ENCODE measurements at regions not wholly inside any gene's neighbourhood (a gene's known extent, or its start where the extent isn't known, plus 50 kb on each side); places are given as distances from the start of the nearest gene placed in this dataset.

DNA sequence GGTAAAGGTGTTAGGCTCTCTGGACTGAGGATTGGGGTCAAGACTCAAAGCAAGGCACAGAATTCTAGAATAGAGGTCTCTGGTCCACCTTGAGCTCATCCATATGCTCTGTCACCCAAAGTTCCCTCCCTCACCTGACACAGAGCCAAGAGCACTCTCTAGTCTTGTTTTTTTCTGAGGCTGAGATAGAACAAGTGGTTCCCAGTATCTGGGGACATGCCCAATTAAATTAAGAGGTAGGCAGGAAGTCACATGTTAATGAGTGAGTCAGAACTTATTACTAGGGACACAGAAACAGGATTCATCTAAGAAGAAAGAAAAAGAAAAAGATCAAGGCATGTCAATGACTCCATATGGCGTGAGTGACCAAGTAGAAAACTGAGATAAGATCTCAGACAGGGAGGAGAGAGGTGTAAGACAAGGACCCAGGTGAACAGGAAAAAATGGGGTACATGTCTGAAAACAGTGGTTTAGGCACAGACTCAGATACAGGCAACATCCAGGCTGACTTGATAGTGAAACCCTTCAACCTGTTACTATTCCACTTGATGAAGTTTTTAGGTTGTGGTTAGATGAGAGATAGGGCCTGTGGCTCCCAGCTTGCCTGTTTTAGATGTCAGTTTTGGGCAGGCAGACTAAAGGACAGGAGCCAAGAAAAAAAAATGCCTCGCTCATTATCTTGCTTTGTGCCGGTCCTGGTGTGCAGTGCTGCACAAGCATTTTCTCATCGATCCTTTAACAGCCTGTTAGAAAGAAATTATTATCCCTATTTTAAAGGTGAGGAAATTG, 609.9 kb downstream of the CCSER2 start:
- TF ChIP-seq FOXM1 (IDR thresholded peaks at IDR 0.05; ENCODE audit: borderline replicate concordance) = no peak
- ChIA-PET CTCF (no interaction called here), POLR2A (no interaction called here)
- no peak for DNase-seq (ENCODE audit: extremely low spot score)

DNA sequence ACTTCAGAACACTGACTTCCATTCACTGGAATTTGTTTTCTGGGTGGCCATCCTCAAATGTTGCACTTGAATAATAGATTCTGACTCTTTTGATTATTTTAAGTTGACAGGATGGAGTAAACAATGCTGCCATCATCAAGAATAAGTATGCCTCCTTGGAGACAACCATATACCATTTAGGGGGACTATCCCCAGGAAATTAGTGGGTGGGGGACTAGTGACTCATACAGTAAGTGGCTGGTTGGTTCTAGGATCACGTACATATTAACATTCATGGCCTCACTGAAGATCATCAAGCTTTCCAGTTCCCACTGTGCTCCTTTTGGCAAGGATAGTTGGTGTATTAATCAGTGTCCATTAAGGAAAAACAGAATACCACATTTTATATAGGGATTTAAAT, 615.2 kb downstream of the CCSER2 start:
- TF ChIP-seq FOXM1 (IDR thresholded peaks at IDR 0.05; ENCODE audit: borderline replicate concordance) (no peak), HDGF (IDR thresholded peaks at IDR 0.05; ENCODE audit: borderline replicate concordance) (no peak), NFRKB (IDR thresholded peaks at IDR 0.05) (no peak), L3MBTL2 (conservative IDR thresholded peaks at IDR 0.05) (no peak), BHLHE40 (IDR thresholded peaks at IDR 0.05; ENCODE audit: borderline replicate concordance) (no peak), ELF4 (IDR thresholded peaks at IDR 0.05) (no peak), FOXK2 (IDR thresholded peaks at IDR 0.05) (no peak), LEF1 (IDR thresholded peaks at IDR 0.05; ENCODE audit: borderline replicate concordance) (no peak), SP1 (IDR thresholded peaks at IDR 0.05) (no peak), CTBP1 (IDR thresholded peaks at IDR 0.05; ENCODE audit: borderline replicate concordance) (no peak)
- TF ChIP-seq, protein P1, sequence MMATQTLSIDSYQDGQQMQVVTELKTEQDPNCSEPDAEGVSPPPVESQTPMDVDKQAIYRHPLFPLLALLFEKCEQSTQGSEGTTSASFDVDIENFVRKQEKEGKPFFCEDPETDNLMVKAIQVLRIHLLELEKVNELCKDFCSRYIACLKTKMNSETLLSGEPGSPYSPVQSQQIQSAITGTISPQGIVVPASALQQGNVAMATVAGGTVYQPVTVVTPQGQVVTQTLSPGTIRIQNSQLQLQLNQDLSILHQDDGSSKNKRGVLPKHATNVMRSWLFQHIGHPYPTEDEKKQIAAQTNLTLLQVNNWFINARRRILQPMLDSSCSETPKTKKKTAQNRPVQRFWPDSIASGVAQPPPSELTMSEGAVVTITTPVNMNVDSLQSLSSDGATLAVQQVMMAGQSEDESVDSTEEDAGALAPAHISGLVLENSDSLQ (IDR thresholded peaks at IDR 0.05) = no peak
- CTCF ChIA-PET = interaction anchor here (0.6 kb wide), 1 partner anchor 582 kb away, joined by 3 read pairs; no protein-coding TSS in a partner anchor
- DNase-seq (ENCODE audit: extremely low spot score) = no peak
- POLR2A ChIA-PET = no interaction called here

DNA sequence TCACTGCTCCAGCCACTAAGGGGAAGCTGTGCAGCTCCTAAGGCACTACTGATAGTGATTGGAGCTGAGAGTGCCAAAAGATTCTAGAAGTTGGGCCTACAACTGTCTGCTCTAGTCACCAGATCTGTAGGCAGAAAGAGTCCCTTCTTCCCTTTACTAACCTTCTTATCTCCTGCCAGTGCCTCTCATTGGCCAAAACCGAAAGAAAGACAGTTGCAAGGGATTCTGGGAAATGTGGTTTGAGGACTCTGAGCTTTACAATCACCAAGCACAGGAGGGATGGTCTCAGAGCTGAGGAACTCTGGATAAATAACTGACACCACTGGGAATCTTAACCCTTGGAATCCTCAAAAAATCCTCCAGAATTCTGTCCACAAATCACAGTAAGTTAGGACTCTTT, 615.8 kb downstream of the CCSER2 start:
- DNase-seq (ENCODE audit: extremely low spot score) = no peak
- ChIA-PET CTCF (interaction anchor here (0.6 to 0.7 kb wide), 2 partner anchors 9 to 582 kb away, joined by 3 to 5 read pairs; no protein-coding TSS in a partner anchor), POLR2A (no interaction called here)
- TF ChIP-seq ZNF384 (IDR thresholded peaks at IDR 0.05) (no peak), BHLHE40 (IDR thresholded peaks at IDR 0.05; ENCODE audit: borderline replicate concordance) (no peak), CTBP1 (IDR thresholded peaks at IDR 0.05; ENCODE audit: borderline replicate concordance) (no peak), SP1 (IDR thresholded peaks at IDR 0.05) (no peak), SUZ12 (IDR thresholded peaks at IDR 0.05) (no peak)

DNA sequence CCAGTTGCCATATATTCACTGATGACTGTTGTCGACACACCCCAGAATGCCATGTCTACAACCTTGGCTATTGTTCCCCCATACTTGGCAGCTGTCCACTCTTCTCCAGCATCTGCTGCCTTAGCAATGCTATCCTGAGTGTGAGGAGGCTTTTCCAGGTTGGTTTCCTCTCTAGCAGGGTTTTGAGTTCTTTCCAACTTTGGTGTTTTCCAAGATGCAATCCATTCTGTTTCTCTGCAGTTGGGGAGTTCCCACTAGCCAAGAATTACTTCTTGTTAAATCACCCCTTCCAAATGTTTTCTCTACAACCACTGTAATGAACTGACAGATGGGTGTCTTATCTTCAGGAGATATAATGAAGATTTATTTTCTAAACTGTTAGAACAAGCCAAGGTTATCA, 617.4 kb downstream of the CCSER2 start:
- ChIA-PET POLR2A (no interaction called here), CTCF (no interaction called here)
- no peak for DNase-seq (ENCODE audit: extremely low spot score)
- no peak for TF ChIP-seq SUZ12 (IDR thresholded peaks at IDR 0.05)
- TF ChIP-seq FOXK2 (IDR thresholded peaks at IDR 0.05) = no peak
- no peak for TF ChIP-seq SP1 (IDR thresholded peaks at IDR 0.05)
- TF ChIP-seq, protein P1 (IDR thresholded peaks at IDR 0.05) = no peak
- TF ChIP-seq HDGF (IDR thresholded peaks at IDR 0.05; ENCODE audit: borderline replicate concordance) = no peak
- TF ChIP-seq ARNT (IDR thresholded peaks at IDR 0.05) = no peak
- TF ChIP-seq CTBP1 (IDR thresholded peaks at IDR 0.05; ENCODE audit: borderline replicate concordance) = no peak
- TF ChIP-seq ELF4 (IDR thresholded peaks at IDR 0.05) = no peak
- no peak for TF ChIP-seq ZNF384 (IDR thresholded peaks at IDR 0.05)
- TF ChIP-seq TARDBP (IDR thresholded peaks at IDR 0.05) = no peak
- TF ChIP-seq FOXA1 (IDR thresholded peaks at IDR 0.05) = no peak
- TF ChIP-seq L3MBTL2 (conservative IDR thresholded peaks at IDR 0.05) = no peak
- TF ChIP-seq LEF1 (IDR thresholded peaks at IDR 0.05; ENCODE audit: borderline replicate concordance) = no peak
- TF ChIP-seq NFRKB (IDR thresholded peaks at IDR 0.05) = no peak
- no peak for TF ChIP-seq FOXM1 (IDR thresholded peaks at IDR 0.05; ENCODE audit: borderline replicate concordance)
- no peak for TF ChIP-seq BHLHE40 (IDR thresholded peaks at IDR 0.05; ENCODE audit: borderline replicate concordance)

DNA sequence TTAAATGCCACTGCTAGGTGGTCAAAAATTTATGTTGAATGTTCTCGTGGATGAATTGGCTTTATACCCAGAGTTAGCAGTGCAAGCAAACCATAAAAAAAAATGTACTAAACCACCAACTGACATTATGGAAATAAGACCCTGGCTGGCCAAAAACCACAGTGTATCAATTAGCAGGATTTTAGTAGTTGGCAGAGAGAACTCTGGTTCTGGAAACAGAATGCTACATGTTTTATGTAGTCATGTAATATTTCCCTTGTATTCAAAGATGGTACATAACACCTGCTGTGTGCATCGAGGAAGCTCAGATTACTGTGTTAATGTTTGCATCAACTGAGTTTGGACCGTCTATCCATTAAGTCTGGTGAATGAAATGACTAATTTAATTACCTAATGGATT, 618.5 kb downstream of the CCSER2 start:
- POLR2A ChIA-PET = no interaction called here
- CTCF ChIA-PET = no interaction called here
- DNase-seq (ENCODE audit: extremely low spot score) = no peak
- TF ChIP-seq FOXA1 (IDR thresholded peaks at IDR 0.05) (no peak), FOXK2 (IDR thresholded peaks at IDR 0.05) (no peak), CTBP1 (IDR thresholded peaks at IDR 0.05; ENCODE audit: borderline replicate concordance) (no peak), SP1 (IDR thresholded peaks at IDR 0.05) (no peak), TARDBP (IDR thresholded peaks at IDR 0.05) (no peak), ARNT (IDR thresholded peaks at IDR 0.05) (no peak), FOXM1 (IDR thresholded peaks at IDR 0.05; ENCODE audit: borderline replicate concordance) (no peak), NFRKB (IDR thresholded peaks at IDR 0.05) (no peak), L3MBTL2 (conservative IDR thresholded peaks at IDR 0.05) (no peak), ZNF384 (IDR thresholded peaks at IDR 0.05) (no peak)
- TF ChIP-seq, protein P1 (IDR thresholded peaks at IDR 0.05) = no peak

DNA sequence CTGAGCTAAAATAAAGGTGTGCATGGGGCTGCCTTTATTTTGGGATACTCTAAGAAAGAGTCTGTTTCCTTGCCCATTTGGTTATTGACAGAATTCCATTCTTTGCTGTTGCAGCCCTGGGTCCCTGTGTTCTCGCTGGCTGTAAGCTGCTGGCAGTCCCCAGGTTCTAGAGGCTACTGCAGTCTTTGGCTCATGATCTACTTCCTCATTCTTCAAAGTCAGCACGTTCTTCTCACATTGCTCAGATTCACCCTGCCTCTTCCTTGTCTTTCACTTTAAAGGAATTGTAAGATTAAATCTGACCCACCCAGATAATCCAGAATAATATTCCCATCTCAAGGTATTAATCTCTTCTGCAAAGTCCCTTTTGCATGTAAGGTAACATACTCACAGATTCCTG, 620.3 kb downstream of the CCSER2 start:
- ChIA-PET POLR2A (no interaction called here), CTCF (no interaction called here)
- no peak for TF ChIP-seq CTBP1 (IDR thresholded peaks at IDR 0.05; ENCODE audit: borderline replicate concordance)
- TF ChIP-seq ELF4 (IDR thresholded peaks at IDR 0.05) = no peak
- DNase-seq (ENCODE audit: extremely low spot score) = no peak

DNA sequence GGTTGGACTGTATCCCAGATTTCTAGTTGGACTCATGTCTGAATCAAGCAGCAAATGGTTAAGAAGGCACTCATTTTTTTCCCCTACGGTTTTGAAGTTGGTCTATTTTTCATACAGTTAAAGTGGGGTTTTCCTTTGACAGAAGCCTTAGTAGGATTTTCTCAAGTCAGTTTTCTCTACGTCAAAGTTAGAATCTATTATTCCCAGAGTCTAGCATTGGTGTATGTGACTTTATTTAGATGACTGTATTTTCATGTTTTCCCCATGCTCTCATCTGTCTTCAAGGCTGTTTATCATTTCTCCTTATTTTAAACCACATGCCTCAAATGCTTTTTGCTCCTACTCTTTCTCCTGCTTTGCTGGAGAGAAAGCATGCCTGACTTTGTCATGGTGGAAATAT, 623.2 kb downstream of the CCSER2 start:
- TF ChIP-seq SUZ12 (IDR thresholded peaks at IDR 0.05) (no peak), NFRKB (IDR thresholded peaks at IDR 0.05) (no peak), ELF4 (IDR thresholded peaks at IDR 0.05) (no peak), CTBP1 (IDR thresholded peaks at IDR 0.05; ENCODE audit: borderline replicate concordance) (no peak), LEF1 (IDR thresholded peaks at IDR 0.05; ENCODE audit: borderline replicate concordance) (no peak), ZNF384 (IDR thresholded peaks at IDR 0.05) (no peak), BHLHE40 (IDR thresholded peaks at IDR 0.05; ENCODE audit: borderline replicate concordance) (no peak), FOXM1 (IDR thresholded peaks at IDR 0.05; ENCODE audit: borderline replicate concordance) (no peak), FOXK2 (IDR thresholded peaks at IDR 0.05) (no peak), SP1 (IDR thresholded peaks at IDR 0.05) (no peak), FOXA1 (IDR thresholded peaks at IDR 0.05) (no peak), HDGF (IDR thresholded peaks at IDR 0.05; ENCODE audit: borderline replicate concordance) (no peak)
- TF ChIP-seq, protein P1 (IDR thresholded peaks at IDR 0.05) = no peak
- POLR2A ChIA-PET = no interaction called here
- DNase-seq (ENCODE audit: extremely low spot score) = no peak
- CTCF ChIA-PET = no interaction called here

All from HEK293T (cell line).